Left renal cortex interstitium (tissue), 4 donors: ENCODE measurements at regions not wholly inside any gene's neighbourhood (a gene's known extent, or its start where the extent isn't known, plus 50 kb on each side); places are given as distances from the start of the nearest gene placed in this dataset.

Experiments
- DNase-seq, 4 donors: peaks; one replicate each; pipeline ENCODE4 v3.0.0-alpha.2; 2013; ENCODE audit warnings: low read depth in 4 of 4, low spot score in 2 of 4, missing footprints in 1 of 4

DNA sequence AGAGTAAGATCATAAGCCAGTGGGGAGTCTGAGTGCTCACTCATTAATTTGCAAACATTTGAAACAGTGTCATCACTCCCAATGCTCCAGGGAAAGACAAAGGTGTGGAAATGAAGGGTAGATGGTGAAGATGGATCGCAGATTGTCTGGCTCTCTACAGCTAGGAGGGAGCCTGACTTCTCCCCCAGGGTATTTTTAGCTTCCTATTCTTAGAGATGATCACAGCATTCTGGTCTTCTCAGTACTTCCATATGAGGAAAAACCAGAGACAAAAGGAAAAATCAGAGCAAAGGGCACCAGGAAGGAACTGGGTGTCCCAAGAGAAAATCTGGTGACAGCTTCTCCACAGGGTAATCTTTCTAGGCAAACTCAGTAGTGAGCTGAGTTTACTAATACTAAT is 401.9 kb upstream of the GRIA1 start:
- DNase-seq, result no peak

- DNase-seq, result no peak
Observed at GRCh38 chr5:153094333-153094732, 396.1 kb upstream of the GRIA1 start.

- DNase-seq, result no peak
Observed at GRCh38 chr5:153096381-153096780, 394.1 kb upstream of the GRIA1 start.

GRCh38 chr5:153099328-153099727 is 391.1 kb upstream of the GRIA1 start:
- DNase-seq, result no peak

DNA sequence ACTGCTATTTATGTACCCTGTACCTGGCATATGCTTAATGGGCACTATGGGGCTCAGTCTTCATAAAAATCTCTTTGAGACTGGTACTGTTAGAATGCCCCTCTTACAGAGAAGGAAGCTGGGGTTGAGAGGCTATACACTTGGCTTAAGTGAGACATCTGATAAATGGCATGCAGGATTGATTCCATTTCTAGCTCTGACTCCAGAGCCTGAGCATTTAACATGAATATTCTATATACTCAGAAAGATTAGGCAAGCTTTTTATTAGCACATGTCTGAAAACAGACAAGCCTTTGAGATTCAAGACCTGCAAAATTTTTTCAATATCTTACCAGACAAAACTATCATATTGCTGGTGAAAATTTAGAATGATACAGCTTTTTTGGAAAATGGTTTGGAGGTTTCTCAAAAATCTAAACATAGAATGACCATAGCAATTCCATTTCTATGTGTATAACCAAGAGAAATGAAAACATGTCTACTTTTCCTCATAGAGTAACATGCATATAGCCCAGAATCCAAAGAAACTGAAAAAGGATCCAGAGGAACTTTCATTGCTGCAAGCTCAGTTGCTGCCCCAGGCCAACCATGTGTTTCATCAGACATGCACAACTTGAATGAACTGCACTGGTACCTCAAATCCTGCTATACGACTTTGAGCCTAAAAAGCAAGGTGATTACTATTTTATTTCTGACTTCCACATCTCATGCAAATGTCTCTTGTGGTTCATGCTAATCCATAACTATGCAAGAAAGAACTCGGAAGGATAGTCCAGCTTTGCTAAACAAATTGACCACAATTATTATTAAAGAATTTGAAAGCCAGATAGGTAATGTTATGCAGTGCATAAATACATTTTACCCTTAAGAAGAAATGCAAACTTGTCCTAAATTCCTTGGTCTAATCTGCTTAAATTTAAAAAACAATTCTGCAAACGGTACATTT is 389.0 kb upstream of the GRIA1 start:
- no peak for DNase-seq

DNA sequence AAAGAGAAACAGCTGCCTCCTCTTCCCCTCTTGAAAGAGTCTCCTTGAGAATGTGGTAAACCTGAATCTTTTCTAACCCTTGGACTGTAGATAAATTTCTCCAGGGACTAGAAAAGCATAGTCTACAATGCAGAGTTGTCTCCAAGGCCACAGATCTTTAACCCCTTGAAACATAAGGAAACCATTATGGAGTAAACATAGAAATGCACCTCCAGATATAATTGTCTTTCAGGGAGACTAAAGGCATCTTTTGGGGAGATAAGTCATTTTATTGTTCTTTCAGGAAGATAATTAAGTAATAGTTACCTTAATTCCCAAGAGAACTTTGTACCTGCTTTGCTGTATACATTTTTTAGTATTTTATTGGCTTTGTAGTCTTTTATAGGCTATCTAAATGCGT is 373.6 kb upstream of the GRIA1 start:
- DNase-seq, result no peak

GRCh38 chr5:153118018-153118417 is 372.5 kb upstream of the GRIA1 start:
- DNase-seq, result no peak

GRCh38 chr5:153122403-153122802 is 368.1 kb upstream of the GRIA1 start:
- peak in 1 of 4 donors; percentile 2 for DNase-seq

DNA sequence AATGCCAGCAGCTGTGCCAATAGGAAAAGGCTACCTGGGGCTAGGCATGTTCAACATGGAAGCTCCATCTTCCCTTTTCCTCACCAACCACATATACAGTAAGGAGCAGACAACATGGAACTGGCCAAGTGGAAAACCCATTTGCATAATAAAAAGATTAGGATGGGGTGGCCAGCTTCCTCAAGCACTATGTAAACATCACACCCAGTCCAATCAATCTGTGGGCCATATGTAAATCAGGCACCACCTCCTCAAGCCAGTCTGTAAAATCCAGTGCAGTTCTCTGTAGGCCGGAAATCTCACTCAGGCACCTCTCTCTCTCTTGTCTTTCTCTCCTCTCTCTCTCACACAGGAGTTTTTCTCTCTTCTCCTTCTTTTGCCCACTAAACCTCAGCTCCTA is 360.2 kb upstream of the GRIA1 start:
- DNase-seq, result no peak

DNA sequence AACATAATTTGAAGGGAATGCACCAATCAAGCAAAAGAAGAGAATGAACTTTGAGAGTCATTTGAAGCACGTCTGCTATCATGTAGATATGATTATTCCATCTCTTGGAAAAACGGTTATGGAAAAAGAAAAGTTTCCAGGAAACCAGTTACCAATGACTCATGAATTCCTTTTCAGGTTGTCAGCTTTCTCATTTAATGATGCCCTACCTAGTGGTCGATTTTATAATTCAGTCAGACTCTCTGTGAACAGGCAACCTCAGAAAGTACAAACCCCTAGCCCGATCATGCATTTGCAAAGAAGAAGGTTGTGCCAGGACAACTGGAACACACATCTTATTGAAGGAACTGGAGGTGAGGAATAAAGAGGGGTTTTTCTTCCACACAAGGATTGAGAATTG is 355.1 kb upstream of the GRIA1 start:
- DNase-seq, result no peak

DNA sequence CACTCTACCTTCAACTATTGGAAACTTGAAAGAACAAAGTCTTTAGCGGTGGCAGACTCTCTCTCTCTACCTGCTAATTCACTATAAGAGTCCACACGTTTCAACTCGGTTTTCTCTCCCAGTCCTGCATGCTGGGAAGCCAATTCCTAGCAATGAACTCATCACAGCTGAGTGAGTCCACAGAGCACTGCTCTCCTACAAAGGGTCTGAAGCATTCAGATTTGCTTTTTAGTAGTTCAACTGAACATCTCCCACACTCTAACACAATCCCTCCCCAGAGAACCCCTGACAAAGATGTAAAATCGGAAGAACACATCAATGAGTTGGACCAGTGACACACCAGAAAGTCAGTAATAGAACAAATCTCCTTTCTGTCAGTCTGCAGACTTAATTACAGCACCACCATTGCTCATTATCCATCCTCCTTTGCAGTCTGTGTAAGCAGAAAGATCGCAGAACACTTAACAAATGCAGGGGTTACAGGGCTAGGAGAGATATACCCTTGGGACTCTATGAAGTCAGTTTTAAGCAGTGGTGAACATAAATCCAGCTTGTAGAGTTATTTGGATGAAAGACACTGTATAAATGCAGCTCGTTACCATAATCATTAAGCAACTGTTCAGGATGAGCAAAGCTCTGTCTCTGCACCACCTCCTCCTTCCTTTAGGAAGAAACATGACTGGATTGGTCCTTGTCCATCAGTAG is 353.4 kb upstream of the GRIA1 start:
- no peak for DNase-seq

GRCh38 chr5:153147891-153148623 is 342.4 kb upstream of the GRIA1 start:
- DNase-seq, result peak in 3 of 4 donors; percentile 3 to 8 (median 4)

DNA sequence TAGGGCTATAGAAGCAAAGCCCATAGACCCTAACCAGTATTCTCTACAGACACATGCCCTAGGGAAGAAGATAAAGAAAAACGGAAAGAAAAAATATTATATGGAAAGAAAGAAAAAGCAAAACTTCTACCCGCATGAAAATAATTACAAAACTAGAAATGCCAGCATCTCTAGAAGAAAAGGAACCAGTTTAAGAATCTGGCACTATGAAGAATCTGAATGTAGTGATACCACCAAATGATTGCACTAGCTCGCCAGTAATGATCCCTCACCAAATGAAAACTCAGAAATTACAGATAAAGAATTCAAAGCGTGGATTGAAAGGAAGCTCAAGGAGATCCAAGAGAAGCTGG is 341.9 kb upstream of the GRIA1 start:
- no peak for DNase-seq

DNA sequence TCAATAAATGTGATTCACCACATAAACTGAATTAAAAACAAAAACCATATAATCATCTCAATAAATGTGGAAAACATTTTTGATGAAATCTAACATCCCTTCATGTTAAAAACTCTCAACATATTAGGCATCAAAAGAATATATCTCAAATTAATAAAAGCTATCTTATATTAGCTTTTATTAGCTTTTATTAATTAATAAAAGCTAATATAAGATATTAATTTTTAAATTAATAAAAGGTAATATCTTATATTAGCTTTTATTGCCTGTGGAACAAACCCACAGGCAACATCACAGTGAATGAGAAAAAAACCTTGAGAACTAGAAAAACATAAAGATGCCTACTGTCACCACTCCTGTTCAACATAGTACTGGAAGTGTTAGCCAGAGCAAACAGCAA is 338.9 kb upstream of the GRIA1 start:
- no peak for DNase-seq

GRCh38 chr5:153153086-153153485 is 337.4 kb upstream of the GRIA1 start:
- no peak for DNase-seq

GRCh38 chr5:153157156-153157555 is 333.3 kb upstream of the GRIA1 start:
- DNase-seq, result no peak

GRCh38 chr5:153158608-153159007 is 331.9 kb upstream of the GRIA1 start:
- DNase-seq, result no peak

- DNase-seq, result no peak
Observed at GRCh38 chr5:153159616-153160015, 330.9 kb upstream of the GRIA1 start.

GRCh38 chr5:153168241-153168640 is 322.2 kb upstream of the GRIA1 start:
- no peak for DNase-seq

DNA sequence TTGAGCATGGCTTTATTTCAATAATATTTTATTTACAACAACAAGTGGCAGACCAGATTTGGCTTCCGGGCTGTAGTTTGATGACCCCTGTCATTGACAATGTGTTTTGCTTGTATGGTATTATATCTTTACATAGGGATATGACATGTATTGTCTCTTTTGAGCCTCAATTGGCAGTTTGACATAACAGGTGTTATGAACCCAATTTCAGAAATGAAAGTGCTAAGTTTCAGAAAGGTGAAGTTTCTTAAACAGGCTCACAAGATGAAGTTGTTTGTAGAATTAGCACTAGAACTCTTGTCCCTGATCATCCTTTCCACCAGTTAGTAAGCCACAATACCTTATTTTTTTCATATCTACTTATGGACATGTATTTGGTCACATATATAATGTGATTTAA is 303.0 kb upstream of the GRIA1 start:
- DNase-seq, result no peak

DNA sequence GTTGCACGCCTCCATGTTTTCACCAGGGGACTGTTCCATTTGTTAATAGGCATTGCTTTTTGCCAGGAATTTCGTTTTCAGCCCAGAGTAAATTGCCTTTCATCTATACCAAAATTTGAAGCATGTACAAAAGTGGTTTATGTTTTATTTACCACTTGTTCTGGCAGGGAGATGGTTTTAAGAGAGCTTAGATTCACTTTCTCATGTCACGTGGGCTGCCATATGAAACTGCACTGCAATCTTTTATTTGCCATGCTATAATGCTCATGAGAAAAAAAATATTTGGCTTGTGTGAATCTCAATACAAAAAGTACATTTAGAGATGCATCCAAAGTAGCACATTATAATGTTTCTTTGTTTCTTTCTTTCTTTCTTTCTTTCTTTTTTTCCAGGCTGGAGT is 284.1 kb upstream of the GRIA1 start:
- DNase-seq, result no peak
